ENCODE measurements at regions not wholly inside any gene's neighbourhood (a gene's known extent, or its start where the extent isn't known, plus 50 kb on each side); places are given as distances from the start of the nearest gene placed in this dataset.

DNA sequence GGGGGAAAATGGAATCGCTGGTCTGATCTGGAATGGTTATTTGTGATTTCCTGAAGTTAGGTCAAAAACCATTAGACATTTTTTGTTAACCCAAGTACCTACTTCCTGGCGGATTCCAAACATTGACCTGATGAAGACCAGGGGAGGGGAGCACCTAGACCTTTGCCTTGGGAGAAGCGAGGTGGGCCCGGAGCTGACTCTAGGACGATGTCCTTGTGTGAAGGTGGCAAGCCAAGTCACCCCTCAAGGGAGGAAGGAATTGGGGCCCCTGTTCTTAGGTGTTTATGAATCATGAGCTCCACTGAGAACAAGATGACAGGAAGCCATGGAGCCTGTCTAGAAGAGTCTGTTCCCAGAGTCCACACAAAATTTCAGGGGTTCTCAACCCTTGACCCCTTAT lies 204.9 kb upstream of the FOXF1 start:
- TF ChIP-seq, protein P1, sequence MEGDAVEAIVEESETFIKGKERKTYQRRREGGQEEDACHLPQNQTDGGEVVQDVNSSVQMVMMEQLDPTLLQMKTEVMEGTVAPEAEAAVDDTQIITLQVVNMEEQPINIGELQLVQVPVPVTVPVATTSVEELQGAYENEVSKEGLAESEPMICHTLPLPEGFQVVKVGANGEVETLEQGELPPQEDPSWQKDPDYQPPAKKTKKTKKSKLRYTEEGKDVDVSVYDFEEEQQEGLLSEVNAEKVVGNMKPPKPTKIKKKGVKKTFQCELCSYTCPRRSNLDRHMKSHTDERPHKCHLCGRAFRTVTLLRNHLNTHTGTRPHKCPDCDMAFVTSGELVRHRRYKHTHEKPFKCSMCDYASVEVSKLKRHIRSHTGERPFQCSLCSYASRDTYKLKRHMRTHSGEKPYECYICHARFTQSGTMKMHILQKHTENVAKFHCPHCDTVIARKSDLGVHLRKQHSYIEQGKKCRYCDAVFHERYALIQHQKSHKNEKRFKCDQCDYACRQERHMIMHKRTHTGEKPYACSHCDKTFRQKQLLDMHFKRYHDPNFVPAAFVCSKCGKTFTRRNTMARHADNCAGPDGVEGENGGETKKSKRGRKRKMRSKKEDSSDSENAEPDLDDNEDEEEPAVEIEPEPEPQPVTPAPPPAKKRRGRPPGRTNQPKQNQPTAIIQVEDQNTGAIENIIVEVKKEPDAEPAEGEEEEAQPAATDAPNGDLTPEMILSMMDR (IDR thresholded peaks at IDR 0.05) = no peak
- no peak for TF ChIP-seq EP300 (IDR thresholded peaks at IDR 0.05)
- TF ChIP-seq POLR2A (IDR thresholded peaks at IDR 0.05) = no peak

Data from tibial nerve (tissue), 4 donors.